IMR-90 (cell line): ENCODE measurements at regions not wholly inside any gene's neighbourhood (a gene's known extent, or its start where the extent isn't known, plus 50 kb on each side); places are given as distances from the start of the nearest gene placed in this dataset.

Source experiments
- ATAC-seq: fragments of 200-7000 bp; cut with Tn5 transposase; 2 replicates; pipeline ENCODE4 v1.9.1; 2020; ENCODE audit warnings: low read depth, mild to moderate bottlenecking, moderate library complexity
- BruUV-seq: library from RNA; stranded (reverse); fragments of 400-500 nt; replicated peaks from 2 replicates; lab custom pipeline; 2021; lab: Mats Ljungman, UMichigan
- CTCF ChIA-PET: fragments of 300-600 bp; formaldehyde crosslinking; extraction: SDS; loops from one replicate; lab custom pipeline; 2021; ENCODE audit warnings: antibody characterized with exemption; lab: Yijun Ruan, JAX
- POLR2A ChIA-PET: fragments of 300-600 bp; sonication (Branson Sonifier 250); formaldehyde crosslinking; loops from one replicate; lab custom pipeline; 2022; ENCODE audit warnings: antibody characterized with exemption; ENCODE audit not compliant: unreplicated experiment; lab: Charles Lee
- DNase-seq: peaks from one replicate; pipeline ENCODE4 v3.0.0; 2013
- H2AFZ ChIP-seq: replicated peaks from 2 replicates; pipeline ENCODE3; 2013; ENCODE audit warnings: low read length, mild to moderate bottlenecking; ENCODE audit not compliant: poor library complexity
- H2AK5ac ChIP-seq: 2 replicates; pipeline ENCODE4 v1.6.1; 2013; ENCODE audit warnings: low read depth, low read length, inconsistent platforms
- H2AK9ac ChIP-seq: replicated peaks from 2 replicates; pipeline ENCODE3; 2013; ENCODE audit warnings: mild to moderate bottlenecking, low read depth, low read length, moderate library complexity; ENCODE audit not compliant: poor library complexity
- H2BK120ac ChIP-seq: 2 replicates; pipeline ENCODE4 v1.6.1; 2013; ENCODE audit warnings: low read depth, low read length, inconsistent platforms
- H2BK15ac ChIP-seq: 3 replicates; pipeline ENCODE4 v1.6.1; 2013; ENCODE audit warnings: low read depth, low read length, inconsistent platforms
- H2BK20ac ChIP-seq: 2 replicates; pipeline ENCODE4 v1.6.1; 2013; ENCODE audit warnings: low read depth, mild to moderate bottlenecking, inconsistent platforms, low read length, moderate library complexity
- H2BK5ac ChIP-seq: 2 replicates; pipeline ENCODE4 v1.6.1; 2013; ENCODE audit warnings: mild to moderate bottlenecking, low read depth, low read length, inconsistent platforms; ENCODE audit not compliant: poor library complexity, severe bottlenecking
- H3K14ac ChIP-seq: replicated peaks from 2 replicates; pipeline ENCODE4 v1.6.1; 2013; ENCODE audit warnings: low read depth, low read length, inconsistent platforms
- H3K18ac ChIP-seq: 2 replicates; pipeline ENCODE4 v1.6.1; 2013; ENCODE audit warnings: low read depth, low read length, control low read depth
- H3K23ac ChIP-seq: 2 replicates; pipeline ENCODE4 v1.6.1; 2013; ENCODE audit warnings: low read depth, low read length, inconsistent platforms
- H3K27ac ChIP-seq: 2 replicates; pipeline ENCODE4 v1.5.1; 2013; ENCODE audit warnings: mild to moderate bottlenecking, control low read depth, low read length; ENCODE audit not compliant: insufficient read depth
- H3K27me3 ChIP-seq: 2 replicates; pipeline ENCODE4 v1.6.1; 2013; ENCODE audit warnings: low read length; ENCODE audit not compliant: control insufficient read depth, insufficient read depth
- H3K36me3 ChIP-seq: 2 replicates; pipeline ENCODE4 v1.6.1; 2013; ENCODE audit warnings: low read length, mixed read lengths; ENCODE audit not compliant: control insufficient read depth, insufficient read depth
- H3K4ac ChIP-seq: 2 replicates; pipeline ENCODE4 v1.6.1; 2013; ENCODE audit warnings: low read depth, low read length, inconsistent platforms
- H3K4me1 ChIP-seq: 2 replicates; pipeline ENCODE4 v1.6.1; 2013; ENCODE audit warnings: low read length, mixed read lengths; ENCODE audit not compliant: control insufficient read depth, insufficient read depth
- H3K4me2 ChIP-seq: 2 replicates; pipeline ENCODE4 v1.6.1; 2013; ENCODE audit warnings: low read depth, mild to moderate bottlenecking, control low read depth, low read length, moderate library complexity
- H3K4me3 ChIP-seq: 2 replicates; pipeline ENCODE4 v1.5.1; 2013; ENCODE audit warnings: low read depth, mild to moderate bottlenecking, control low read depth, low read length, moderate library complexity; ENCODE audit not compliant: insufficient read depth
- H3K56ac ChIP-seq: 2 replicates; pipeline ENCODE4 v1.6.1; 2013; ENCODE audit warnings: low read length, inconsistent platforms; ENCODE audit not compliant: insufficient read depth; ENCODE audit errors: extremely low read depth
- H3K79me1 ChIP-seq, 2 experiments: 2 replicates each; pipeline ENCODE4 v1.6.1; 2013; ENCODE audit warnings: low read length in 2 of 2, inconsistent platforms in 1 of 2, low read depth in 1 of 2
- H3K9ac ChIP-seq: 2 replicates; pipeline ENCODE4 v1.6.1; 2013; ENCODE audit warnings: low read depth, low read length, control low read depth
- H3K9me1 ChIP-seq: 2 replicates; pipeline ENCODE4 v1.6.1; 2013; ENCODE audit warnings: low read length, inconsistent platforms; ENCODE audit not compliant: insufficient read depth
- H3K9me3 ChIP-seq: 2 replicates; pipeline ENCODE4 v1.6.1; 2013; ENCODE audit warnings: low read length; ENCODE audit not compliant: control insufficient read depth, insufficient read depth
- H4K20me1 ChIP-seq: 2 replicates; pipeline ENCODE4 v1.6.1; 2013; ENCODE audit warnings: low read length, inconsistent platforms; ENCODE audit not compliant: insufficient read depth
- H4K5ac ChIP-seq: 2 replicates; pipeline ENCODE4 v1.6.1; 2013; ENCODE audit warnings: mild to moderate bottlenecking, low read depth, low read length, control low read depth
- H4K8ac ChIP-seq, 2 experiments: 2 replicates each; pipeline ENCODE4 v1.6.1; 2013; ENCODE audit warnings: low read depth in 2 of 2, low read length in 2 of 2, control low read depth in 1 of 2, inconsistent platforms in 1 of 2
- H4K91ac ChIP-seq: 2 replicates; pipeline ENCODE4 v1.6.1; 2013; ENCODE audit warnings: low read depth, low read length, inconsistent platforms; ENCODE audit not compliant: insufficient read depth
- CEBPB ChIP-seq: IDR thresholded peaks from 2 replicates; pipeline ENCODE4 v1.6.1; 2012; ENCODE audit warnings: low read depth, low read length, improper control_type of control experiment
- CHD1 ChIP-seq: IDR thresholded peaks from 2 replicates; pipeline ENCODE4 v1.6.1; 2012; ENCODE audit warnings: low read depth, low read length, improper control_type of control experiment
- CTCF ChIP-seq: conservative IDR thresholded peaks from 2 replicates; pipeline ENCODE4 v1.5.1; 2012; ENCODE audit warnings: mild to moderate bottlenecking, low read depth, low read length, improper control_type of control experiment
- FOS ChIP-seq: fragments of 150-350 bp; IDR thresholded peaks from 2 replicates; pipeline ENCODE4 v1.6.1; 2016; ENCODE audit warnings: low read depth, low read length
- MAFK ChIP-seq: IDR thresholded peaks from 2 replicates; pipeline ENCODE4 v1.6.1; 2012; ENCODE audit warnings: low read depth, low read length, improper control_type of control experiment
- MAZ ChIP-seq: IDR thresholded peaks from 2 replicates; pipeline ENCODE4 v1.6.1; 2012; ENCODE audit warnings: low read depth, mild to moderate bottlenecking, low read length, improper control_type of control experiment, moderate library complexity, borderline replicate concordance
- MXI1 ChIP-seq: IDR thresholded peaks from 2 replicates; pipeline ENCODE4 v1.6.1; 2012; ENCODE audit warnings: low read depth, mild to moderate bottlenecking, low read length, moderate library complexity, borderline replicate concordance
- NFE2L2 ChIP-seq: fragments of 150-350 bp; IDR thresholded peaks from 2 replicates; pipeline ENCODE4 v1.6.1; 2016; ENCODE audit warnings: low read depth, mild to moderate bottlenecking, low read length
- POLR2A ChIP-seq: IDR thresholded peaks from 2 replicates; pipeline ENCODE4 v1.6.1; 2012; ENCODE audit warnings: mild to moderate bottlenecking, low read depth, low read length
- RCOR1 ChIP-seq: IDR thresholded peaks from 2 replicates; pipeline ENCODE4 v1.6.1; 2012; ENCODE audit warnings: mild to moderate bottlenecking, low read length, improper control_type of control experiment; ENCODE audit not compliant: insufficient replicate concordance
- RFX5 ChIP-seq: IDR thresholded peaks from 2 replicates; pipeline ENCODE4 v1.8.0; 2012; ENCODE audit warnings: low read depth, mild to moderate bottlenecking, low read length, moderate library complexity
- SMC3 ChIP-seq: fragments of 150-350 bp; IDR thresholded peaks from 2 replicates; pipeline ENCODE4 v1.6.1; 2016; ENCODE audit warnings: low read depth, mild to moderate bottlenecking, antibody characterized with exemption, low read length, moderate library complexity
- USF2 ChIP-seq: fragments of 150-350 bp; IDR thresholded peaks from 2 replicates; pipeline ENCODE4 v1.6.1; 2017; ENCODE audit warnings: mild to moderate bottlenecking, antibody characterized with exemption, low read length, low read depth
- WGBS, 2 experiments: methylation state at CpG; one replicate each; pipeline versions ENCODE4 v1.1.5 to v1.1.7; 2013; ENCODE audit warnings: missing lambda C conversion rate in 2 of 2; ENCODE audit not compliant: insufficient read length in 1 of 2; ENCODE audit errors: extremely low coverage in 2 of 2; 5-methylcytosine and 5-hydroxymethylcytosine counted together
- dilution Hi-C: fragments of 300-500 bp; cut with HindIII; formaldehyde crosslinking; loops from one replicate; pipeline ENCODE4 v1.14.3; 2018; ENCODE audit warnings: low sequenced_read_pairs; ENCODE audit not compliant: unreplicated experiment
- in situ Hi-C: fragments of 300-500 bp; cut with MboI; formaldehyde crosslinking; loops from 3 replicates; pipeline ENCODE4 v1.14.3; 2019; ENCODE audit warnings: low sequenced_read_pairs, inconsistent platforms, mixed read lengths
- intact Hi-C: fragments of 100-400 bp; cut with micrococcal nuclease; formaldehyde crosslinking; loops from 2 replicates; pipeline ENCODE4 v1.10.0; 2022
- TF ChIP-seq, protein P1 (sequence below): fragments of 150-350 bp; IDR thresholded peaks from 2 replicates; pipeline ENCODE4 v1.6.1; 2016; ENCODE audit warnings: low read depth, mild to moderate bottlenecking, low read length, moderate library complexity, borderline replicate concordance

- no peaks in the 10 kb centered on the region for H3K9me1 ChIP-seq
- H3K9ac ChIP-seq, result no peak overlapping the region
- WGBS, 2 experiments, result no CpG with 5 or more reads among the region's 4 CpGs
- no peaks in the 10 kb centered on the region for H4K20me1 ChIP-seq
- no peaks in the 10 kb centered on the region for H3K9me3 ChIP-seq
- H3K4ac ChIP-seq, result no peak overlapping the region
- peaks cover 5% of the 10 kb centered on the region for H3K4me1 ChIP-seq
- in situ Hi-C loops (no loop called here), dilution Hi-C loops (no loop called here), intact Hi-C loops (no loop called here)
- no peak overlapping the region for H4K91ac ChIP-seq
- BruUV-seq, result no TSS peak
- ChIA-PET CTCF (no interaction called here), POLR2A (no interaction called here)
- H3K27me3 ChIP-seq, result no peaks in the 10 kb centered on the region
- no peak overlapping the region for H3K4me2 ChIP-seq
- H3K4me3 ChIP-seq, result no peak overlapping the region
- no peak overlapping the region for H3K27ac ChIP-seq
- H2AK5ac ChIP-seq, result no peak overlapping the region
- H2BK120ac ChIP-seq, result no peak overlapping the region
- no peak overlapping the region for H2BK20ac ChIP-seq
- no peaks in the 10 kb centered on the region for H3K36me3 ChIP-seq
- TF ChIP-seq USF2 (no peak), RFX5 (no peak), MAZ (no peak), NFE2L2 (no peak), FOS (no peak), CHD1 (no peak), MAFK (no peak), SMC3 (no peak), RCOR1 (no peak), POLR2A (no peak), MXI1 (no peak), CEBPB (no peak), CTCF (no peak)
- TF ChIP-seq, protein P1, sequence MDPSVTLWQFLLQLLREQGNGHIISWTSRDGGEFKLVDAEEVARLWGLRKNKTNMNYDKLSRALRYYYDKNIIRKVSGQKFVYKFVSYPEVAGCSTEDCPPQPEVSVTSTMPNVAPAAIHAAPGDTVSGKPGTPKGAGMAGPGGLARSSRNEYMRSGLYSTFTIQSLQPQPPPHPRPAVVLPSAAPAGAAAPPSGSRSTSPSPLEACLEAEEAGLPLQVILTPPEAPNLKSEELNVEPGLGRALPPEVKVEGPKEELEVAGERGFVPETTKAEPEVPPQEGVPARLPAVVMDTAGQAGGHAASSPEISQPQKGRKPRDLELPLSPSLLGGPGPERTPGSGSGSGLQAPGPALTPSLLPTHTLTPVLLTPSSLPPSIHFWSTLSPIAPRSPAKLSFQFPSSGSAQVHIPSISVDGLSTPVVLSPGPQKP, result no peak
- no peak overlapping the region for H3K18ac ChIP-seq
- H4K5ac ChIP-seq, result no peak overlapping the region
- H3K23ac ChIP-seq, result no peak overlapping the region; the same call in 1 of the 2 replicates
- DNase-seq (no peak), ATAC-seq (no peak)
- H2AFZ ChIP-seq, result peak overlapping the region; percentile 54
- H4K8ac ChIP-seq, result no peak overlapping the region
- no peak overlapping the region for H2BK15ac ChIP-seq
- H2AK9ac ChIP-seq, result no peak overlapping the region
- no peak overlapping the region for H2BK5ac ChIP-seq
- H3K14ac ChIP-seq, result no peak overlapping the region
- H3K79me1 ChIP-seq, result no peaks in the 10 kb centered on the region
- H3K56ac ChIP-seq, result no peak overlapping the region
Measured at GRCh38 chr12:67803278-67803993, 154.9 kb downstream of the DYRK2 start.
